ENCODE measurements at regions not wholly inside any gene's neighbourhood (a gene's known extent, or its start where the extent isn't known, plus 50 kb on each side); places are given as distances from the start of the nearest gene placed in this dataset.

DNA sequence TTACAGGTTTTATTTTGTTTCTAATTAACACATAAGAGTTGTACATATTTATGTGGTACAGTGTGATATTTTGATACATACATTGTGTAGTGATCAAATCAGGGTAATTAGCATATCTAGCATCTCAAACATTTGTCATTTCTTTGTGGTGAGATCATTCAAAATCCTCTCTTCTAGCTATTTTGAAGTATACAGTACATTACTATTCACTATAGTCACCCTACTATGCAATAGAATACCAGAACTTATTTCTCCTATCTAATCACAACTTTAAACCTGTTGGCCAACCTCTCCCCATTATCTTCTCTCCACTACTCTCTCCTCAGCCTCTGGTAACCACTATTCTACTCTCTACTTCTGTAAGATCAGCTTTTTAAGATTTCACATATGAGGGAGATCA lies 325.8 kb downstream of the CYP26B1 start:
- TF ChIP-seq CTCF (IDR thresholded peaks at IDR 0.05) (no peak), EP300 (IDR thresholded peaks at IDR 0.05) (no peak), POLR2A (IDR thresholded peaks at IDR 0.05) (no peak)

Measured in tibial nerve (tissue), 4 donors.